ENCODE measurements at regions not wholly inside any gene's neighbourhood (a gene's known extent, or its start where the extent isn't known, plus 50 kb on each side); places are given as distances from the start of the nearest gene placed in this dataset.

GRCh38 chr3:35946121-35946853, 307.0 kb downstream of the ARPP21 start:
- Mint-ChIP-seq H3K27ac (no peak overlapping the region), H3K9me3 (no peaks in the 10 kb centered on the region), H3K4me3 (no peak overlapping the region), H3K36me3 (ENCODE audit: low read depth) (no peaks in the 10 kb centered on the region), H3K27me3 (ENCODE audit: insufficient read depth) (no peaks in the 10 kb centered on the region), H3K4me1 (no peaks in the 10 kb centered on the region)
- Histone ChIP-seq H3K4me3 (ENCODE audit: low read length) (no peak overlapping the region), H3K27ac (ENCODE audit: low read depth, low read length) (no peak overlapping the region), H3K36me3 (ENCODE audit: control insufficient read depth, insufficient read depth, low read length) (no peaks in the 10 kb centered on the region), H3K4me1 (ENCODE audit: control insufficient read depth, insufficient read depth, low read length) (no peaks in the 10 kb centered on the region), H3K27me3 (ENCODE audit: control insufficient read depth, insufficient read depth, low read length, poor library complexity, severe bottlenecking) (no peaks in the 10 kb centered on the region), H3K9ac (ENCODE audit: extremely low read depth, low read length, poor library complexity, severe bottlenecking) (no peak overlapping the region), H3K9me3 (ENCODE audit: control insufficient read depth, low read length) (no peaks in the 10 kb centered on the region)
- 77 to 100% methylated on average over 2 to 6 of the region's 8 CpGs for WGBS, 2 experiments (ENCODE audit: insufficient coverage in 1 of 2, insufficient read length in 1 of 2)
- peak; percentile 80 for TF ChIP-seq CTCF (conservative IDR thresholded peaks at IDR 0.05)
- no peak for DNase-seq

GRCh38 chr3:35946854-35947515, 307.7 kb downstream of the ARPP21 start:
- H3K36me3 Mint-ChIP-seq (ENCODE audit: low read depth): no peaks in the 10 kb centered on the region
- no peak overlapping the region for H3K27ac Mint-ChIP-seq
- no peaks in the 10 kb centered on the region for H3K9me3 Mint-ChIP-seq
- Histone ChIP-seq H3K9ac (ENCODE audit: extremely low read depth, low read length, poor library complexity, severe bottlenecking) (no peak overlapping the region), H3K27me3 (ENCODE audit: control insufficient read depth, insufficient read depth, low read length, poor library complexity, severe bottlenecking) (no peaks in the 10 kb centered on the region), H3K4me1 (ENCODE audit: control insufficient read depth, insufficient read depth, low read length) (no peaks in the 10 kb centered on the region), H3K4me3 (ENCODE audit: low read length) (no peak overlapping the region), H3K36me3 (ENCODE audit: control insufficient read depth, insufficient read depth, low read length) (no peaks in the 10 kb centered on the region), H3K27ac (ENCODE audit: low read depth, low read length) (no peak overlapping the region), H3K9me3 (ENCODE audit: control insufficient read depth, low read length) (no peaks in the 10 kb centered on the region)
- no peak overlapping the region for H3K4me3 Mint-ChIP-seq
- 90 to 94% methylated on average over 2 of the region's 2 CpGs for WGBS, 2 experiments (ENCODE audit: insufficient coverage in 1 of 2, insufficient read length in 1 of 2)
- no peaks in the 10 kb centered on the region for H3K4me1 Mint-ChIP-seq
- DNase-seq: no peak
- H3K27me3 Mint-ChIP-seq (ENCODE audit: insufficient read depth): no peaks in the 10 kb centered on the region
- TF ChIP-seq CTCF (conservative IDR thresholded peaks at IDR 0.05): peak; percentile 2

GRCh38 chr3:35950021-35950420, 310.7 kb downstream of the ARPP21 start:
- H3K4me3 Mint-ChIP-seq: no peak overlapping the region
- no peaks in the 10 kb centered on the region for H3K36me3 ChIP-seq (ENCODE audit: control insufficient read depth, insufficient read depth, low read length)
- 92 to 100% methylated on average over 1 of the region's 1 CpG for WGBS, 2 experiments (ENCODE audit: insufficient coverage in 1 of 2, insufficient read length in 1 of 2)
- H3K4me1 Mint-ChIP-seq: no peaks in the 10 kb centered on the region
- no peaks in the 10 kb centered on the region for H3K27me3 Mint-ChIP-seq (ENCODE audit: insufficient read depth)
- DNase-seq: no peak
- H3K4me1 ChIP-seq (ENCODE audit: control insufficient read depth, insufficient read depth, low read length): no peaks in the 10 kb centered on the region
- no peak overlapping the region for H3K27ac ChIP-seq (ENCODE audit: low read depth, low read length)
- TF ChIP-seq CTCF (conservative IDR thresholded peaks at IDR 0.05): no peak
- H3K4me3 ChIP-seq (ENCODE audit: low read length): no peak overlapping the region
- no peak overlapping the region for H3K27ac Mint-ChIP-seq
- no peak overlapping the region for H3K9ac ChIP-seq (ENCODE audit: extremely low read depth, low read length, poor library complexity, severe bottlenecking)
- H3K36me3 Mint-ChIP-seq (ENCODE audit: low read depth): no peaks in the 10 kb centered on the region
- H3K9me3 ChIP-seq (ENCODE audit: control insufficient read depth, low read length): no peaks in the 10 kb centered on the region
- no peaks in the 10 kb centered on the region for H3K9me3 Mint-ChIP-seq
- no peaks in the 10 kb centered on the region for H3K27me3 ChIP-seq (ENCODE audit: control insufficient read depth, insufficient read depth, low read length, poor library complexity, severe bottlenecking)
